ENCODE measurements at regions not wholly inside any gene's neighbourhood (a gene's known extent, or its start where the extent isn't known, plus 50 kb on each side); places are given as distances from the start of the nearest gene placed in this dataset.
A peak's percentile ranks its signal among the peaks of the same experiment; 100 is the strongest.
"Not testable (repeated sequence)": the region's sequence is repeated elsewhere in the genome, so short reads cannot be mapped to it uniquely, and the experiment has no call there.

GRCh38 chr3:84260596-84260995 is 698.2 kb upstream of the CADM2 start:
- DNase-seq (ENCODE audit: low spot score), result no peak

GRCh38 chr3:84265768-84266167 is 693.0 kb upstream of the CADM2 start:
- no peak for DNase-seq (ENCODE audit: low spot score)

- peak; percentile 50 for DNase-seq (ENCODE audit: low spot score)
Observed at GRCh38 chr3:84275532-84275931, 683.3 kb upstream of the CADM2 start.

GRCh38 chr3:84277562-84278224 is 681.1 kb upstream of the CADM2 start:
- DNase-seq (ENCODE audit: low spot score), result peak; percentile 15

GRCh38 chr3:84292128-84292527 is 666.7 kb upstream of the CADM2 start:
- DNase-seq (ENCODE audit: low spot score), result no peak

GRCh38 chr3:84299329-84299728 is 659.5 kb upstream of the CADM2 start:
- no peak for DNase-seq (ENCODE audit: low spot score)

GRCh38 chr3:84304214-84304613 is 654.6 kb upstream of the CADM2 start:
- no peak for DNase-seq (ENCODE audit: low spot score)

GRCh38 chr3:84307339-84307738 is 651.5 kb upstream of the CADM2 start:
- DNase-seq (ENCODE audit: low spot score), result no peak

GRCh38 chr3:84308379-84308778 is 650.4 kb upstream of the CADM2 start:
- no peak for DNase-seq (ENCODE audit: low spot score)

- no peak for DNase-seq (ENCODE audit: low spot score)
Observed at GRCh38 chr3:84318273-84318809, 640.4 kb upstream of the CADM2 start.

- DNase-seq (ENCODE audit: low spot score), result not testable (repeated sequence)
Observed at GRCh38 chr3:84365563-84366278, 593.1 kb upstream of the CADM2 start.

Data from Ammon's horn (tissue), 1 donor.